Upper lobe of left lung (tissue), 6 donors: ENCODE measurements at regions not wholly inside any gene's neighbourhood (a gene's known extent, or its start where the extent isn't known, plus 50 kb on each side); places are given as distances from the start of the nearest gene placed in this dataset.

ENCODE experiments used
- ATAC-seq, 2 donors: fragments of 200-7000 bp; cut with Tn5 transposase; one replicate each; pipeline ENCODE4 v1.9.1; 2022; ENCODE audit warnings: mild to moderate bottlenecking in 2 of 2, moderate library complexity in 2 of 2; ENCODE audit not compliant: low FRiP score in 2 of 2
- DNase-seq, 2 donors: peaks; one replicate each; pipeline ENCODE4 v3.0.0-alpha.2; 2019 to 2020
- H3K27ac ChIP-seq, 4 donors: fragments of 200-600 bp; sonication (generic); one replicate each; pipeline ENCODE4 v1.5.1; 2016 to 2019
- H3K27me3 ChIP-seq, 4 donors: fragments of 200-600 bp; sonication (generic); one replicate each; pipeline ENCODE4 v1.5.1; 2017 to 2019
- H3K36me3 ChIP-seq, 4 donors: fragments of 200-600 bp; sonication (generic); one replicate each; pipeline ENCODE4 v1.5.1; 2016 to 2019
- H3K4me1 ChIP-seq, 4 donors: fragments of 200-600 bp; sonication (generic); one replicate each; pipeline ENCODE4 v1.5.1; 2018 to 2019
- H3K4me3 ChIP-seq, 4 donors: fragments of 200-600 bp; sonication (generic); one replicate each; pipeline ENCODE4 v1.5.1; 2017 to 2019; ENCODE audit warnings: mild to moderate bottlenecking in 2 of 4, moderate library complexity in 1 of 4
- H3K9me3 ChIP-seq, 4 donors: fragments of 200-600 bp; sonication (generic); one replicate each; pipeline ENCODE4 v1.5.1; 2018 to 2019
- CTCF ChIP-seq, 6 experiments: fragments of 450-650 bp in 4 of 6; fragments of 200-600 bp in 2 of 6; sonication (generic) in 2 of 6; IDR thresholded peaks; one replicate each; pipeline ENCODE4 v1.5.1; 2016 to 2019; ENCODE audit warnings: antibody characterized with exemption in 6 of 6
- EP300 ChIP-seq, 4 donors: sonication (generic); formaldehyde crosslinking; IDR thresholded peaks; one replicate each; pipeline ENCODE4 v1.5.1; 2017; ENCODE audit warnings: antibody characterized with exemption in 4 of 4, control low read depth in 2 of 4
- POLR2A ChIP-seq, 4 donors: fragments of 450-650 bp; IDR thresholded peaks; one replicate each; pipeline ENCODE4 v1.5.1; 2016 to 2017; ENCODE audit warnings: antibody characterized with exemption in 4 of 4, mild to moderate bottlenecking in 2 of 4
- POLR2AphosphoS5 ChIP-seq, 2 donors: sonication (generic); formaldehyde crosslinking; IDR thresholded peaks; one replicate each; pipeline ENCODE4 v1.5.1; 2017; ENCODE audit warnings: antibody characterized with exemption in 2 of 2
- WGBS, 2 donors: methylation state at CpG; one replicate each; pipeline ENCODE4 v1.1.5; 2017 to 2018; 5-methylcytosine and 5-hydroxymethylcytosine counted together
- donor health status: DM: no; HTN: no; CAD: no; lungs with moderate emphysema.
- donor health status: DM: no; HTN: yes; CAD: no; lungs with severe emphysema.

GRCh38 chr3:145197051-145197820 is 963.7 kb downstream of the PLOD2 start:
- peaks cover 0 to 4% (median 0%) of the 10 kb centered on the region in 4 donors for H3K9me3 ChIP-seq
- no peaks in the 10 kb centered on the region for H3K4me1 ChIP-seq
- ATAC-seq: no peak
- no peak for DNase-seq
- H3K27ac ChIP-seq: no peak overlapping the region
- H3K4me3 ChIP-seq: no peak overlapping the region
- 33% methylated on average over 1 of the region's 1 CpG; no CpG with 5 or more reads in 1 of the 2 donors for WGBS, 2 donors
- H3K36me3 ChIP-seq: no peaks in the 10 kb centered on the region
- no peaks in the 10 kb centered on the region for H3K27me3 ChIP-seq
- TF ChIP-seq POLR2A (IDR thresholded peaks at IDR 0.05) (no peak), POLR2AphosphoS5 (IDR thresholded peaks at IDR 0.05) (no peak), EP300 (IDR thresholded peaks at IDR 0.05) (no peak), CTCF (IDR thresholded peaks at IDR 0.05) (no peak)

GRCh38 chr3:145197821-145198220 is 963.2 kb downstream of the PLOD2 start:
- ATAC-seq: no peak
- no peak for DNase-seq
- 47 to 64% methylated on average over 1 of the region's 1 CpG for WGBS, 2 donors
- Histone ChIP-seq H3K9me3 (peaks cover 0 to 4% (median 0%) of the 10 kb centered on the region in 4 donors), H3K27me3 (no peaks in the 10 kb centered on the region), H3K4me1 (no peaks in the 10 kb centered on the region), H3K36me3 (no peaks in the 10 kb centered on the region), H3K4me3 (no peak overlapping the region), H3K27ac (no peak overlapping the region)
- TF ChIP-seq POLR2AphosphoS5 (IDR thresholded peaks at IDR 0.05): no peak
- TF ChIP-seq CTCF (IDR thresholded peaks at IDR 0.05): no peak

- Histone ChIP-seq H3K36me3 (no peaks in the 10 kb centered on the region), H3K27me3 (no peaks in the 10 kb centered on the region), H3K9me3 (no peaks in the 10 kb centered on the region), H3K4me3 (peak overlapping the region in 1 of 4 donors; percentile 5), H3K4me1 (no peaks in the 10 kb centered on the region), H3K27ac (no peak overlapping the region)
- 50 to 56% methylated on average over 5 of the region's 5 CpGs for WGBS, 2 donors
- DNase-seq (no peak), ATAC-seq (no peak)
- TF ChIP-seq EP300 (IDR thresholded peaks at IDR 0.05) (no peak), POLR2AphosphoS5 (IDR thresholded peaks at IDR 0.05) (no peak), CTCF (IDR thresholded peaks at IDR 0.05) (no peak), POLR2A (IDR thresholded peaks at IDR 0.05) (no peak)
These were observed 951.4 kb downstream of the PLOD2 start for GRCh38 chr3:145209561-145209960.

- DNase-seq: no peak
- Histone ChIP-seq H3K36me3 (no peaks in the 10 kb centered on the region), H3K27me3 (no peaks in the 10 kb centered on the region), H3K9me3 (no peaks in the 10 kb centered on the region), H3K27ac (no peak overlapping the region), H3K4me3 (no peak overlapping the region), H3K4me1 (no peaks in the 10 kb centered on the region)
- WGBS, 2 donors: 30 to 59% methylated on average over 5 of the region's 5 CpGs
- ATAC-seq: no peak
- TF ChIP-seq CTCF (IDR thresholded peaks at IDR 0.05) (no peak), POLR2AphosphoS5 (IDR thresholded peaks at IDR 0.05) (no peak), POLR2A (IDR thresholded peaks at IDR 0.05) (no peak), EP300 (IDR thresholded peaks at IDR 0.05) (no peak)
These were observed 941.4 kb downstream of the PLOD2 start for GRCh38 chr3:145219355-145220235.
